SH-SY5Y (cell line): ENCODE measurements at regions not wholly inside any gene's neighbourhood (a gene's known extent, or its start where the extent isn't known, plus 50 kb on each side); places are given as distances from the start of the nearest gene placed in this dataset.

Experiments used
- GATA2 ChIP-seq: IDR thresholded peaks from 2 replicates; pipeline ENCODE4 v1.6.1; 2011; ENCODE audit warnings: mild to moderate bottlenecking, low read depth, low read length
- GATA3 ChIP-seq: IDR thresholded peaks from 2 replicates; pipeline ENCODE4 v1.6.1; 2011; ENCODE audit warnings: low read depth, mild to moderate bottlenecking, low read length, moderate library complexity

GRCh38 chr13:108365255-108365654 is 95.7 kb downstream of the TNFSF13B start:
- TF ChIP-seq GATA2: no peak
- no peak for TF ChIP-seq GATA3
